OCI-LY7 (cell line): ENCODE measurements at regions not wholly inside any gene's neighbourhood (a gene's known extent, or its start where the extent isn't known, plus 50 kb on each side); places are given as distances from the start of the nearest gene placed in this dataset.

ENCODE experiments used
- BruUV-seq: library from RNA; stranded (reverse); fragments of 400-500 nt; replicated peaks from 2 replicates; lab custom pipeline; 2021; lab: Mats Ljungman, UMichigan
- CTCF ChIA-PET: fragments of 300-600 bp; sonication (Branson Sonifier 250); formaldehyde crosslinking; loops from one replicate; lab custom pipeline; 2022; ENCODE audit warnings: antibody characterized with exemption; ENCODE audit not compliant: unreplicated experiment; lab: Charles Lee
- POLR2A ChIA-PET: fragments of 300-600 bp; sonication (Branson Sonifier 250); formaldehyde crosslinking; loops from one replicate; lab custom pipeline; 2022; ENCODE audit warnings: antibody characterized with exemption; lab: Charles Lee
- DNase-seq: peaks from one replicate; pipeline ENCODE4 v3.0.0-alpha.2; 2015; ENCODE audit warnings: low spot score
- H2AFZ ChIP-seq: fragments of 200-600 bp; sonication (generic), shearing (Covaris generic); 2 replicates; pipeline ENCODE4 v1.6.1; 2014; ENCODE audit warnings: mild to moderate bottlenecking, antibody characterized with exemption, low read length, moderate library complexity
- H3K27ac ChIP-seq: fragments of 200-600 bp; sonication (generic); 2 replicates; pipeline ENCODE4 v1.5.1; 2014; ENCODE audit warnings: mixed run types, low read depth, mild to moderate bottlenecking, moderate library complexity, low read length, inconsistent platforms; ENCODE audit not compliant: poor library complexity, severe bottlenecking
- H3K36me3 ChIP-seq: fragments of 200-600 bp; sonication (generic); 2 replicates; pipeline ENCODE4 v1.6.1; 2014; ENCODE audit warnings: mild to moderate bottlenecking, antibody characterized with exemption, low read length, moderate library complexity, mixed read lengths; ENCODE audit not compliant: insufficient read depth
- H3K4me1 ChIP-seq: fragments of 200-600 bp; sonication (generic); 2 replicates; pipeline ENCODE4 v1.5.1; 2014; ENCODE audit warnings: mild to moderate bottlenecking, low read length; ENCODE audit not compliant: insufficient read depth, poor library complexity, severe bottlenecking
- H3K4me2 ChIP-seq: fragments of 200-600 bp; sonication (generic); 2 replicates; pipeline ENCODE4 v1.6.1; 2014; ENCODE audit warnings: mild to moderate bottlenecking, low read length
- H3K4me3 ChIP-seq: fragments of 200-600 bp; sonication (generic); 2 replicates; pipeline ENCODE4 v1.5.1; 2014; ENCODE audit warnings: mild to moderate bottlenecking, low read depth, low read length; ENCODE audit not compliant: poor library complexity, severe bottlenecking
- H3K79me2 ChIP-seq: fragments of 200-600 bp; sonication (generic); 2 replicates; pipeline ENCODE4 v1.6.1; 2016; ENCODE audit warnings: low read depth, mild to moderate bottlenecking, low read length, moderate library complexity, mixed read lengths; ENCODE audit not compliant: insufficient read depth
- H3K9me2 ChIP-seq: fragments of 200-600 bp; sonication (generic); 2 replicates; pipeline ENCODE4 v1.6.1; 2016; ENCODE audit warnings: mild to moderate bottlenecking, low read length, mixed read lengths; ENCODE audit not compliant: insufficient read depth
- H3K9me3 ChIP-seq: fragments of 200-600 bp; sonication (generic); 2 replicates; pipeline ENCODE4 v1.6.1; 2014; ENCODE audit warnings: mild to moderate bottlenecking, mixed run types, low read length, mixed read lengths
- H4K20me1 ChIP-seq: fragments of 200-600 bp; sonication (generic); 2 replicates; pipeline ENCODE4 v1.6.1; 2014; ENCODE audit warnings: mild to moderate bottlenecking, antibody characterized with exemption, low read length, moderate library complexity, mixed read lengths; ENCODE audit not compliant: insufficient read depth
- CTCF ChIP-seq: fragments of 200-600 bp; sonication (generic); conservative IDR thresholded peaks from 2 replicates; pipeline ENCODE4 v1.5.1; 2014; ENCODE audit warnings: mild to moderate bottlenecking, antibody characterized with exemption, low read length, moderate library complexity, mixed read lengths
- EZH2phosphoT487 ChIP-seq: fragments of 200-600 bp; sonication (generic); IDR thresholded peaks from 2 replicates; pipeline ENCODE4 v1.6.1; 2018; ENCODE audit warnings: low read depth, borderline replicate concordance, mild to moderate bottlenecking, mixed run types, antibody characterized with exemption, low read length, moderate library complexity, mixed read lengths
- intact Hi-C: fragments of 100-400 bp; cut with micrococcal nuclease; formaldehyde crosslinking; loops from one replicate; pipeline ENCODE4 v1.10.0; 2022; ENCODE audit not compliant: unreplicated experiment

- Histone ChIP-seq H3K36me3 (no peaks in the 10 kb centered on the region), H2AFZ (no peak overlapping the region), H3K9me2 (no peaks in the 10 kb centered on the region), H3K27ac (no peak overlapping the region), H3K4me2 (no peak overlapping the region), H3K4me1 (no peaks in the 10 kb centered on the region), H4K20me1 (no peaks in the 10 kb centered on the region), H3K79me2 (no peaks in the 10 kb centered on the region), H3K9me3 (no peaks in the 10 kb centered on the region), H3K4me3 (no peak overlapping the region)
- POLR2A ChIA-PET: no interaction called here
- intact Hi-C loops: no loop called here
- CTCF ChIA-PET: no interaction called here
- TF ChIP-seq CTCF (no peak), EZH2phosphoT487 (no peak)
- no peak for DNase-seq
- BruUV-seq: no TSS peak
Measured at GRCh38 chr6:43867246-43867645, 97.2 kb downstream of the VEGFA start.

GRCh38 chr6:43865932-43866645, 96.1 kb downstream of the VEGFA start:
- BruUV-seq: no TSS peak
- no peak overlapping the region for H2AFZ ChIP-seq
- H3K4me2 ChIP-seq: no peak overlapping the region
- H3K36me3 ChIP-seq: no peaks in the 10 kb centered on the region
- POLR2A ChIA-PET: interaction anchor here (0.6 to 0.9 kb wide), 2 partner anchors 28 to 184 kb away, joined by 4 to 5 read pairs; no protein-coding TSS in a partner anchor
- no peaks in the 10 kb centered on the region for H3K9me2 ChIP-seq
- DNase-seq: no peak
- H4K20me1 ChIP-seq: no peaks in the 10 kb centered on the region
- H3K27ac ChIP-seq: no peak overlapping the region
- intact Hi-C loops: no loop called here
- H3K79me2 ChIP-seq: no peaks in the 10 kb centered on the region
- CTCF ChIA-PET: no interaction called here
- TF ChIP-seq CTCF: no peak
- TF ChIP-seq EZH2phosphoT487: no peak
- H3K9me3 ChIP-seq: no peaks in the 10 kb centered on the region
- H3K4me1 ChIP-seq: no peaks in the 10 kb centered on the region
- H3K4me3 ChIP-seq: no peak overlapping the region

GRCh38 chr6:43865086-43865485, 95.1 kb downstream of the VEGFA start:
- no peak overlapping the region for H2AFZ ChIP-seq
- H3K36me3 ChIP-seq: no peaks in the 10 kb centered on the region
- H4K20me1 ChIP-seq: no peaks in the 10 kb centered on the region
- intact Hi-C loops: no loop called here
- no peaks in the 10 kb centered on the region for H3K79me2 ChIP-seq
- H3K4me2 ChIP-seq: no peak overlapping the region
- H3K4me1 ChIP-seq: no peaks in the 10 kb centered on the region
- no peaks in the 10 kb centered on the region for H3K9me2 ChIP-seq
- no peak overlapping the region for H3K27ac ChIP-seq
- ChIA-PET POLR2A (interaction anchor here (0.6 kb wide), 1 partner anchor 24 kb away, joined by 3 read pairs; no protein-coding TSS in a partner anchor), CTCF (no interaction called here)
- DNase-seq: no peak
- TF ChIP-seq EZH2phosphoT487 (no peak), CTCF (no peak)
- BruUV-seq: no TSS peak
- H3K9me3 ChIP-seq: no peaks in the 10 kb centered on the region
- H3K4me3 ChIP-seq: no peak overlapping the region
